Neuronal stem cell (in vitro differentiated cells): ENCODE measurements at regions not wholly inside any gene's neighbourhood (a gene's known extent, or its start where the extent isn't known, plus 50 kb on each side); places are given as distances from the start of the nearest gene placed in this dataset.
"Not testable (repeated sequence)": the region's sequence is repeated elsewhere in the genome, so short reads cannot be mapped to it uniquely, and the experiment has no call there.

Source experiments
- DNase-seq: peaks from one replicate; pipeline ENCODE4 v3.0.0-alpha.2; 2013; ENCODE audit warnings: low spot score
- H2AFZ ChIP-seq: one replicate; pipeline ENCODE4 v1.6.1; 2013; ENCODE audit warnings: mild to moderate bottlenecking, low read length, inconsistent platforms
- H2AK5ac ChIP-seq: 2 replicates; pipeline ENCODE4 v1.6.1; 2013; ENCODE audit warnings: low read depth, mild to moderate bottlenecking, inconsistent platforms, low read length, moderate library complexity, mixed read lengths
- H2BK120ac ChIP-seq: 2 replicates; pipeline ENCODE4 v1.6.1; 2013; ENCODE audit warnings: low read depth, mild to moderate bottlenecking, inconsistent platforms, low read length, moderate library complexity, mixed read lengths
- H2BK12ac ChIP-seq: one replicate; pipeline ENCODE4 v1.6.1; 2013; ENCODE audit warnings: low read length, inconsistent platforms
- H2BK15ac ChIP-seq: 2 replicates; pipeline ENCODE4 v1.6.1; 2013; ENCODE audit warnings: mild to moderate bottlenecking, low read length, inconsistent platforms, mixed read lengths
- H2BK5ac ChIP-seq: one replicate; pipeline ENCODE4 v1.6.1; 2013; ENCODE audit warnings: inconsistent platforms, mild to moderate bottlenecking, low read length, moderate library complexity
- H3K14ac ChIP-seq: one replicate; pipeline ENCODE4 v1.6.1; 2013; ENCODE audit warnings: low read length, inconsistent platforms
- H3K18ac ChIP-seq: 2 replicates; pipeline ENCODE4 v1.6.1; 2013; ENCODE audit warnings: low read length, inconsistent platforms
- H3K23ac ChIP-seq: 2 replicates; pipeline ENCODE4 v1.6.1; 2013; ENCODE audit warnings: low read depth, mild to moderate bottlenecking, mixed read lengths, low read length, inconsistent platforms; ENCODE audit not compliant: poor library complexity
- H3K27ac ChIP-seq: replicated peaks from 3 replicates; pipeline ENCODE4 v1.5.1; 2013; ENCODE audit warnings: low read length, inconsistent platforms
- H3K27me3 ChIP-seq, 3 experiments: 2 replicates each; pipeline ENCODE4 v1.6.1; 2013; ENCODE audit warnings: low read length in 3 of 3, mild to moderate bottlenecking in 2 of 3, inconsistent platforms in 1 of 3, low read depth in 1 of 3, mixed read lengths in 1 of 3, moderate library complexity in 1 of 3; ENCODE audit not compliant: control insufficient read depth in 3 of 3, insufficient read depth in 3 of 3
- H3K36me3 ChIP-seq, 2 donors: replicated peaks in 1 of 2; 2 replicates each; pipeline ENCODE4 v1.6.1; 2013; ENCODE audit warnings: low read length in 2 of 2; ENCODE audit not compliant: control insufficient read depth in 2 of 2, insufficient read depth in 2 of 2
- H3K4ac ChIP-seq: 2 replicates; pipeline ENCODE4 v1.6.1; 2013; ENCODE audit warnings: inconsistent platforms, mild to moderate bottlenecking, low read length, moderate library complexity
- H3K4me1 ChIP-seq, 2 donors: 1 replicate in 1 of 2; 2 replicates in 1 of 2; pipeline ENCODE4 v1.6.1; 2013; ENCODE audit warnings: low read length in 2 of 2, low read depth in 1 of 2; ENCODE audit not compliant: control insufficient read depth in 2 of 2, insufficient read depth in 1 of 2
- H3K4me2 ChIP-seq: one replicate; pipeline ENCODE4 v1.6.1; 2013; ENCODE audit warnings: mild to moderate bottlenecking, low read length, inconsistent platforms; ENCODE audit not compliant: insufficient read depth, poor library complexity, severe bottlenecking
- H3K4me3 ChIP-seq, 2 donors: 2 replicates each; pipeline ENCODE4 v1.5.1; 2013; ENCODE audit warnings: low read length in 2 of 2, mild to moderate bottlenecking in 2 of 2, inconsistent platforms in 1 of 2, moderate library complexity in 1 of 2
- H3K79me1 ChIP-seq: one replicate; pipeline ENCODE4 v1.6.1; 2013; ENCODE audit warnings: low read depth, mild to moderate bottlenecking, inconsistent platforms, low read length, moderate library complexity
- H3K9ac ChIP-seq: one replicate; pipeline ENCODE4 v1.6.1; 2013; ENCODE audit warnings: mild to moderate bottlenecking, low read depth, low read length, inconsistent platforms; ENCODE audit not compliant: poor library complexity
- H3K9me3 ChIP-seq, 2 donors: replicated peaks in 1 of 2; 2 replicates each; pipeline versions ENCODE3 to v1.6.1; 2013; ENCODE audit warnings: low read length in 2 of 2, mild to moderate bottlenecking in 2 of 2, inconsistent platforms in 1 of 2, low read depth in 1 of 2, mixed read lengths in 1 of 2, moderate library complexity in 1 of 2; ENCODE audit not compliant: control insufficient read depth in 2 of 2, insufficient read depth in 1 of 2
- H4K8ac ChIP-seq: one replicate; pipeline ENCODE4 v1.6.1; 2013; ENCODE audit warnings: low read depth, mild to moderate bottlenecking, inconsistent platforms, low read length, moderate library complexity
- H4K91ac ChIP-seq: one replicate; pipeline ENCODE4 v1.6.1; 2013; ENCODE audit warnings: low read length, low read depth, mild to moderate bottlenecking, inconsistent platforms; ENCODE audit not compliant: poor library complexity
- WGBS, 2 donors: extraction: QIAGEN DNeasy Blood & Tissue Kit; methylation state at CpG; one replicate each; pipeline ENCODE4 v1.1.7; 2013; ENCODE audit warnings: missing lambda C conversion rate in 2 of 2, mixed read lengths in 1 of 2; ENCODE audit not compliant: insufficient read length in 2 of 2, insufficient replicate concordance in 1 of 2; ENCODE audit errors: extremely low coverage in 2 of 2; 5-methylcytosine and 5-hydroxymethylcytosine counted together

DNA sequence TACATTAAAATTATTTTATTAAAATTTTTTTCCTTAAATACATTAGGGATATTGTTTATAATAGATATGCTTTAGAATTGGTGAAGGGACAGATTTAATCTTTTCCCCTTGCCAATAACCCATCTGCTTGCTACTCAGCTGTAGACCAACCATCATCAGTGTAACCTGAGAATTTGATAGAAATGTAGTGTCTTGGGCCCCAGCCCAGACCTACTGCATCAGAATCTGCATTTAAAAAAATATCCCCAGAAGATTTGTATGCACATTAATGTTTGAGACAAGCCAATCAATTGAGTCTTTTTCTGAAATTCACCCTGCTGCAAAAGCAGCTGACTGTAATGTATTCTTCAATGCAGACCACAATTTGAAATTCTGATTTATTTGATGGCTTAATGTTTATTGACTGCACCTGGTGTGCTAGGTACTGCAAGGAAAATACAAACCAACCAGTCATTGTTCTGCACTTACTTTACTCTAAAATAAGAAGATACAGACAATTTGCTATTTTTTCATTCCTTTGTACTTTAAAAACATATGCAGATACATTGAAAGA, 190.7 kb upstream of the SGO1 start:
- no peaks in the 10 kb centered on the region for H3K9me3 ChIP-seq
- H2BK12ac ChIP-seq = no peak overlapping the region
- H3K4me1 ChIP-seq = no peaks in the 10 kb centered on the region
- no peak overlapping the region for H3K23ac ChIP-seq
- no peaks in the 10 kb centered on the region for H3K27me3 ChIP-seq
- H2AFZ ChIP-seq = no peak overlapping the region
- H3K9ac ChIP-seq = no peak overlapping the region
- no peak overlapping the region for H3K4ac ChIP-seq
- no peak overlapping the region for H3K27ac ChIP-seq
- H3K4me3 ChIP-seq = no peak overlapping the region
- no peak overlapping the region for H4K91ac ChIP-seq
- no peak overlapping the region for H2BK15ac ChIP-seq
- no peak for DNase-seq
- H2BK5ac ChIP-seq = no peak overlapping the region
- H2AK5ac ChIP-seq = no peak overlapping the region
- H4K8ac ChIP-seq = no peak overlapping the region
- no peak overlapping the region for H3K4me2 ChIP-seq
- no peaks in the 10 kb centered on the region for H3K79me1 ChIP-seq
- no peaks in the 10 kb centered on the region for H3K36me3 ChIP-seq
- no peak overlapping the region for H3K18ac ChIP-seq
- no peak overlapping the region for H3K14ac ChIP-seq
- no peak overlapping the region for H2BK120ac ChIP-seq

DNA sequence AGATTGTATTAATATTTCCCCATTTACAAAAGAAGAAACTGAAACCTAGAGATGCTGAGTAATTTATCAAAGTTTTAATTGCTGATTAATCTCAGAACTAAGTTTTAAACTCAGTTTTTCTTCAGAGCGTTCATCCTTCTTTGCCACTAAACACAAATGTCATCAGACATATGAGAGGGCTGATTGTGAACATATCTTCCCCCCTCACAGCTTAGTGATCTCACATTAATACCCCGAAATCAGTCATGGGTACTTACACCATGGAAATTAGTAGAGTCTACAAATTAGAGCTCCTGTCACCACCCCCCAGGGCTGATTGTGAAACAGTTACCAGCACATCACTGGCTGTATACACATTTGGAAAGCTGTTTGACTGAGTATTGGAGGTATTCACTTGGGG, 189.3 kb upstream of the SGO1 start:
- no CpG with 5 or more reads among the region's 2 CpGs for whole genome bisulfite sequencing, 2 donors
- no peak overlapping the region for H3K18ac ChIP-seq

DNA sequence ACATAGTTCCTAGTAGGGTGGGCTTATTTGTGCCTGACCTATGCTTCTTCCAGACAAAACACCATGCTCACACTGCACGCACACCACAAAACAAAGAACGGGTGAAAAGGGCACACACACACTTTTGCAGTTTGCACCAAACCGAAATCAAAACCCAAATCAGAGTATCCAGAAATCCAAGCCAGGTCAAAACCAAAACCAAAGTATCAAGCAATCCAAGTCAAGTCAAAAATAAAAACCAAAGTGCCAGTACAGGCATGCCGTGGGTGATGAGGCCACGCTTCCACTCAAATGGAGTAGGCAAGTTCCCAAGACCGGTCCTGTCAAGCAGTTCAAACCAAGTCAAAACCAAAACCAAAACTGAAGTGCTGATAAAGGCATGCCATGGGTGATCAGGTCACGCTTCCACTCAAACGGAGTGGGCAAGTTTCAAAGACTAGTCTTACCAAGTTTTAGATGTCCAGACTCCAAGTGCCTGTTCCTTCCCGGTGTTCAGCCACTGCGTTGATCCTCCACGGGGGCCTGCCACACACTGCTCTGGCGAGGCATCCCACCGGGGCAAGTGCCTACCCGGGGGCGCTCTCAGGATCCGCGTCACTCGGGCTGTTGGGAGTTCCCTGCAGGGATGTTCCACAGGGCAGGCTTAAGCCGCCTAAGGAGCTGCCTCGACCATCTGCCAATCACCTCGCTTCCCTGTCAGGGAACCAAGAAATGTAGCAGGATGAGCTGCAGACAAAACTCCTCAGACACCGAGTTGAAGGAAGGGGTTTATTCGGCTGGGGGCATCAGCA, 184.5 kb upstream of the SGO1 start:
- H4K91ac ChIP-seq, H3K9ac ChIP-seq, H3K18ac ChIP-seq, H3K9me3 ChIP-seq, H2BK15ac ChIP-seq, H3K14ac ChIP-seq, H3K27me3 ChIP-seq, H3K27ac ChIP-seq, H2BK5ac ChIP-seq, H3K79me1 ChIP-seq, H3K4ac ChIP-seq, H2AK5ac ChIP-seq, H2BK120ac ChIP-seq, H3K4me2 ChIP-seq, H4K8ac ChIP-seq, H2BK12ac ChIP-seq, H3K4me3 ChIP-seq, DNase-seq, H3K4me1 ChIP-seq, H3K23ac ChIP-seq, H2AFZ ChIP-seq, H3K36me3 ChIP-seq: not testable (repeated sequence)
- no CpG with 5 or more reads among the region's 23 CpGs for WGBS, 2 donors

More for the DNA sequence above, 189.3 kb upstream of the SGO1 start:
- Histone ChIP-seq H3K4me3 (no peak overlapping the region), H4K8ac (no peak overlapping the region), H2AK5ac (no peak overlapping the region), H3K27me3 (no peaks in the 10 kb centered on the region), H2BK120ac (no peak overlapping the region), H4K91ac (no peak overlapping the region), H3K27ac (no peak overlapping the region), H3K4me1 (no peaks in the 10 kb centered on the region), H2BK12ac (no peak overlapping the region), H3K23ac (no peak overlapping the region), H2BK15ac (no peak overlapping the region), H3K36me3 (no peaks in the 10 kb centered on the region), H3K4me2 (no peak overlapping the region), H3K4ac (no peak overlapping the region), H3K9ac (no peak overlapping the region), H2BK5ac (no peak overlapping the region), H3K9me3 (no peaks in the 10 kb centered on the region), H2AFZ (no peak overlapping the region), H3K14ac (no peak overlapping the region), H3K79me1 (no peaks in the 10 kb centered on the region)
- DNase-seq = no peak

DNA sequence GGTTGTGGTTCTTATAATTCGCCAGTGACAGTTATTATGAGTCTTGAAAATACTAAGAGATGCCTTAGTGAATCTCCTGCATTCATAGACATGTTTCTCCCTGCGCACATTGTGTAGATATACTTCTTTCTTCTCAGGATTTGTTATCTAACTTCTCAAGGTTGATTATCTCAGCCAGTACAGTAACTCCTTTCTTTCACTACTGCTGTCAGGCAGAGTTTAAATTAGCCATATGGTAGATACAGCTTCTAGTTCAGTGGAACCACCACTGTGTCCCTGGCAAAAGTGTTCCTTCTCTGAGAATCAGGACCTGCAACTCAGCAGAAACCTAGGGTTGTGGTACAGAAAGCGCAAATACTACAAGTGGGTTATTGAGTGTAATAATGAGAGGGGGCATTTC, 175.0 kb upstream of the SGO1 start:
- Histone ChIP-seq H2BK5ac (no peak overlapping the region), H3K27me3 (no peaks in the 10 kb centered on the region), H3K9ac (no peak overlapping the region), H3K4me2 (no peak overlapping the region), H3K18ac (no peak overlapping the region), H2AK5ac (no peak overlapping the region), H4K8ac (no peak overlapping the region), H2AFZ (no peak overlapping the region), H4K91ac (no peak overlapping the region), H3K4me3 (no peak overlapping the region), H2BK15ac (no peak overlapping the region), H3K4ac (no peak overlapping the region), H3K14ac (no peak overlapping the region), H3K23ac (no peak overlapping the region), H3K79me1 (no peaks in the 10 kb centered on the region), H3K4me1 (no peaks in the 10 kb centered on the region), H3K27ac (no peak overlapping the region), H3K9me3 (no peaks in the 10 kb centered on the region), H3K36me3 (no peaks in the 10 kb centered on the region), H2BK12ac (no peak overlapping the region), H2BK120ac (no peak overlapping the region)
- no CpG with 5 or more reads among the region's 3 CpGs for WGBS, 2 donors
- DNase-seq = no peak
